ENCODE measurements at regions not wholly inside any gene's neighbourhood (a gene's known extent, or its start where the extent isn't known, plus 50 kb on each side); places are given as distances from the start of the nearest gene placed in this dataset.
"Not testable (repeated sequence)": the region's sequence is repeated elsewhere in the genome, so short reads cannot be mapped to it uniquely, and the experiment has no call there.

DNA sequence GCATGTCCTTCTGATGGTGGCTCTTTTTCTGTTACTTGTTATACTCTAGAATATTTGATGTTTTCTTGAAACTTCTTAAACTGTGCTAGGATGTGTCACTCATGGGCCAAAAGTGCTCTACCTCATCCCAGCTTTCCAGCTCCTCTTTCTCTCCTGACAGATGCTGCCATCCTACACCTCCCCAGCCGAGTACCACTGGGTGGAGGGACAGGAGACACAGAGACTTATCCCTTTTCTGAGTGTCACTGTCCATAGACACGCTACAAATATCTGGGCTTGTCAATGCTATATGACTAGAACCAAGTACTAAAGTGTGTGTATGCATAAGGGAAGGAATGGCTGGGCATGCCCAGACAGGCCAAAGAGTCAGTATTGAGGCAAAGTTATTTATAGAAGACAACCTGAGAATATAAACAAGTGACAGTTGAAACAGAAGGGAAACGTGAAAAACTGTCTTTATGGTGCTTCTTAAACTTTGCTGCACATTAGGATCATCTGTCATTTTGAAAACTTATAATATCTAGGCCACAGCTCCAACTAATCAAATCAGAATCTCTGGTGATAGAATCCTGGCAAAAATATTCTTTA lies 188.0 kb downstream of the CARTPT start:
- no peak for DNase-seq (ENCODE audit: low spot score)

DNA sequence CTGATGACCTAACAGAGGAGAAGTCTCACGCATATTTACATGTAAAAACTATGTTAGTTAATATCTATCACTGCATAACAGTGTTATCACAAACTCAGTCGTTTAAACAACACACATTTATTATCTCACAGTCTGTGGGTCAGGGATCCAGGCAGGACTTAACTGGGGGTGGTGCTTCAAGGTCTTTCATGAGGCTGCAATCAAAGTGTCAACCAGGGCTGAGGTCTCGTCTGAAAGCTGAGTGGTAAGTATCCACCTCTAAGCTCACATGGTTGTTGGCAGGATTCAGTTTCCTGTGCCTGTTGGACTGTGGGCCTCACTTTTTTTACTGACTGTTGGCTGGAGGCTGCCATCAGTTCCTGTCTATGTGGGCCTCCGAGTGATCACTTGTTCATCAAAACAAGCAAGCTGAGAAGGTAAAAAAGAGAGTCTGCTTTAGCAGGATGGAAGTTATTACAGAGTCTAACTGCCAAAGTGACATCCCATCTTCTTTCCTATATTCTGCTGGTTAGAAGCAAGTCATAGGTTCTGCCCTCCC lies 188.6 kb downstream of the CARTPT start:
- DNase-seq (ENCODE audit: low spot score) = no peak

DNA sequence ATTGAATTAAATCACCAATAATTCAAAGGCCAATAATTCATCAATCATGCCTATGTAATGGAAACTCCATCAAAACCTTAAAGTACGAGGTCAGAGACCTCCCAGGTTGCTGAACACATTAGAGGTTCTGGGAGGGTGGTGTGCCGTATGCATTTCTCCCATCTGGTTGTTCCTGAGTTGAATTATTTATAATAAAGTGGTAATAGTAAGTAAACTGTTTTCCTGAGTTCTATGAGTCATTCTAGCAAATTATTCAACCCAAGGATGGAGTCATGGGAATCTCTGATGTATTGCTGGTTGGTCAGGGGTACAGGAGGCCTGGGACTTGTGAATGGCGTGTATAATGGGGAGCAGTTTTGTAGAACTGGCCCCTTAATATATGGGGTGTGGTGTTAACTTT lies 191.7 kb downstream of the CARTPT start:
- DNase-seq (ENCODE audit: low spot score) = no peak

DNA sequence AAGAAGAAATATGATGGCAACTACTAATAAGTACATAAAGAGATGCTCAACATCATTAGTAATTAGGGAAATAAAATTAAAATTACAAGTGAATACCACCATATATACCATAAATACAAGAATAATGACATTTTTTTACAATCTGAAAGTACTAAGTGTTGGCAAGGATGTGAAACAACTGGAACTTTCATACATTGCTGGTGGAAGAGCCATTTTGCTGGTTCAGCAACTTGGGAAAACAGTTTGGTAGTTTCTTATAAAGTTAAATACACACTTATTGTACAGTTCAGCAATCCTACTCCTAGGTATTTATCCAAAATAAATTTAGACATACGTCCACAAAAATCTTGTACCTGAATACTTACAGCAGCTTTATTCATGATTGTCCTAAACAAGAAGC lies 192.9 kb downstream of the CARTPT start:
- no peak for DNase-seq (ENCODE audit: low spot score)

DNA sequence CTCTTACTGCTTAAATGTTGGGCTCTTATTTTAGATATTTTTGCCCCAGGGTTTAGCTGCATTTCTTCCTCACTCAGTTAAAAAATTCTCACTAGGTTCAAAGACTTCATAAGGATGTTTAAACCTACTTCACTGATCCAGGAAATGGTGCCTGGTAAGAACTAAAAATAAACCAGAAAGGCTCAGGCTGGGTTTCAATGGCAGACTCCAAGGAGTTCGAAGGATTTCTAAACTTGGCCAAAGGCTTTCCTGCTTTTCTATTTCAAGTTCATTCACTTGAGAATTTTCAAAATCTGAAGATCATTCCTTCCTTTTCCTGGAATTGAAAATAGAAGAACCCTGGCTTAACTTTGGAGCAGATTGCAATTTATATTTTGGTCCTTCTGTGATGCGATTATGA lies 193.0 kb upstream of the MAP1B start:
- DNase-seq (ENCODE audit: low spot score) = no peak

DNA sequence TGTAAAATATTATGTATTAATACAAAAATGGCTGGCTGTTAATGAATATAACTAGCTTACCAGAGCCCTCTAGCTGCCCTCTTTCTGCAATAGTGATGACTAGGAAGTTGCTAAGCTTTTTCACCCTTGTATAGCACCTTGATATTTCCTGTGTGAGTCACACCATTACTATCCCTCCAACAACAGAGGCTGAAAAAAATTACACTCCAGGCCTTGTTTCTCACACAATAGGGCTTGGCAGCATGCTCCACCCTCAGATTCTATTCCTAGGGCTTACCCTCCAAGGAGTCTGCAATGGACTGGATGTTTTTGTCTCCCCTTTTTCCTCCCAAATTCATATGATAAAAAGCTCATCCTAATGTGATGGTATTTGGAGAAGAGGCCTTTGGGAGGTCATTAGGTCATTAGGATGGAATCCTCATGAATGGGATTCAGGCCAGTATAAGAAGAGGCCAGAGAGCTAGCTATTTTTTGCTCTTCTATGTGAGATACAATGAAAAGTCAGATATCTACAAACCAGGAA lies 184.6 kb upstream of the MAP1B start:
- no peak for DNase-seq (ENCODE audit: low spot score)

DNA sequence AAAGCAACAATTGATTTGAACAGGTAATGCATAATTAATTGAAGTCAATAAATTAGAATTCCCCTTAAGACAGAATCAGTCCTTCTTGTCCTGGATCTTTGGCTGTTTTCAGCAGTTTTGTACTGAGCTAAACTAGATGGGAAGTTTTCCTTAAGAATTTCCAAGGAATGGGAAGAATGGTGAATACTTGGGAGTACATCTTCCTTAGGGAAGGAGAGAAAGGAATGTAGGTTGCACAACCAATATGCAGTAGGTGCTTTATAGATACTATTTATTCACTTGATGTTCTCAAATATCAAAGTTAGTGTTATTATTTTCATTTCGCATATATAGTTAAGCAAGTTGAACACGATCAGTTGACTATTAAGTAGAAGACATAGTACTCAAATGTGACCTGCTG lies 183.5 kb upstream of the MAP1B start:
- DNase-seq (ENCODE audit: low spot score) = no peak

DNA sequence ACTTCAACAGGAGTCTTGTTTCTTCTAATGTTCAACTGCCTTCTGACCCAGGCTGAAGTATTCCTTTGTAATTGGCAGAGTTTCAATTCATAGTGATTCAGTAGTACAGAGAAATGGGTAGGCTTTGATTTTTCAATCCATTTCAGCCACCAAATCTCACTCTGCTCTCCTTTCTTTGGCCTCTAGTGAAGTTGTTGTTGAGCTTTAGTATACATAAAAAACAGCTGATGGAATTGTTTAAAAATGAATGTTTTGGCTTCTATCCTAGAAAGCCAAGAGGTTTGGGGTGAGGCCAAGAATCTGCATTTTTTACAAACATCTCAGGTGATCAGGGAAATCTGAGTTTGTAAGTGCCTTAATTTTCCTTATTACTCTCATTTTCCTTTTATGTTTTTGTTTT lies 182.9 kb upstream of the MAP1B start:
- DNase-seq (ENCODE audit: low spot score) = no peak

DNA sequence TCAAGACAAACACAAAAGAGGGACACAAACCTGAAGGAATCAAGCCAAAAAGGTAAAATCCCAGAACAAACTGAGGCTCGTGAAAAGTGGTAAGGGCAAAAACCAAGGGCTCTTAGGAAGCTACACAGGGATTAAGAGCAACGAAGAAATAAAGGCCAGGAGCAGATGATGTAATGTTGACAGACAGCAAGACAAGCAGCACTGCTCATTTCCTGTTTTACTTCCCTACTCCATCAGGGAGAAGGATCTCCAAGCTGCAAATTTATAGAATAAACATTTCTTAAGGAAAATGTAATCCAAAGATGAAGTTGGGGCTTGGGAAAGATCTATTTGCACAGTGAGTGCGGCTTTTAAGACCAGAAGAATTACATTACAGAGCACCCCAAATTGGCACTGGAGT lies 182.3 kb upstream of the MAP1B start:
- no peak for DNase-seq (ENCODE audit: low spot score)

DNA sequence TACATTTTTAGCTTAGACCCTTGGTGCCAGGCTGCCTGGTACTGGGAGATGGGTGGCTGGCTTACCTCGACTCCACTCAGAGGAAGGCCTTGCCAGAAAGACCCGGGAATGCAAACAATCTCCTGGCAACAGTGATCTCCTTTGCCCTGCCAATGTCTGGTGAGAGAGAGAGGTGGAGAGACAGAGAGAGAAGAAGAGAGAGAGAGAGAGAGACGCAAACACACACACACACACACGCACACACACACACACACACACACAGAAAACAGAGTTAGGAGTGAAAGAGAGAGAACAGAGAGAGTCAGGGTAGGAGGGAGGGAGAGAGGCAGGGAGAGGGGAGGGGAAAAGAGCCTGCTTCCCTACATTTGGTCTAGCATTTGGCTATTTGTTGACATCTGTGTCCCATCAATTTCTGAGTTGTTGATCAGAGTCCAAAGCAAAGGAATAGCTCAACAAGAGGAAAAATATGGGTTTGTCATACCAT lies 181.6 kb upstream of the MAP1B start:
- no peak for DNase-seq (ENCODE audit: low spot score)

DNA sequence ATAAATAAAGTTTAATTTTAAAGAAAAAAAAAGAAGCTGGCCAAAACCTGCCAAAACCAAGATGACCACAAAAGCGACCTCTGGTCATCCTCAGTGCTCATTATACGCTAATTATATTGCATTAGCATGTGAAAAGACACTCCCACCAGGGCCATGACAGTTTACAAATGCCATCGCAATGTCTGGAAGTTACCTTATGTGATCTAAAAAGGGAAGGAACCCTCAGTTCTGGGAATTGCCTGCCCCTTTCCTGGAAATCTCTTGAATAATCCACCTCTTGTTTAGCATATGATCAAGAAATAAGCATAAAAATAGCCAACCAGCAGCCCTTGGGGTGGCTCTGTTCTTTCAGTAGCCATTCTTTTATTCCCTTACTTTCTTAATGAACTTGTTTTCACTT lies 178.3 kb upstream of the MAP1B start:
- DNase-seq (ENCODE audit: low spot score) = no peak

DNA sequence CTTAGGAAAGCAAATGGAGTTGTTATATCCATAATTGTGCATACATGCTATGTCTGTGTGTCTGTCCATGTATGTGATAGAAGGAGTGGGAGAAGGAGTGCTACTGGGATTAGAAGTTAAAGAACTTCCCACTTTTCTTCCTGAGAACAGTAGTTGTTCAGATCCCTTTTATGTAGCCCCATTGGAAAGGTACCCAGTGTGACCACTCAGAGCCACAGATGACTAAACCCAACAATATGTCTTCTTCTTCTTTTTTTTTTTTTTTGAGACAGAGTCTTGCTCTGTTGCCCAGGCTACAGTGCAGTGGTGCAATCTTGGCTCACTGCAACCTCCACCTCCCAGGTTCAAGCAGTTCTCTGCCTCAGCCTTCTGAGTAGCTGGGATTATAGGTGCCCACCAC lies 176.7 kb upstream of the MAP1B start:
- DNase-seq (ENCODE audit: low spot score) = not testable (repeated sequence)

DNA sequence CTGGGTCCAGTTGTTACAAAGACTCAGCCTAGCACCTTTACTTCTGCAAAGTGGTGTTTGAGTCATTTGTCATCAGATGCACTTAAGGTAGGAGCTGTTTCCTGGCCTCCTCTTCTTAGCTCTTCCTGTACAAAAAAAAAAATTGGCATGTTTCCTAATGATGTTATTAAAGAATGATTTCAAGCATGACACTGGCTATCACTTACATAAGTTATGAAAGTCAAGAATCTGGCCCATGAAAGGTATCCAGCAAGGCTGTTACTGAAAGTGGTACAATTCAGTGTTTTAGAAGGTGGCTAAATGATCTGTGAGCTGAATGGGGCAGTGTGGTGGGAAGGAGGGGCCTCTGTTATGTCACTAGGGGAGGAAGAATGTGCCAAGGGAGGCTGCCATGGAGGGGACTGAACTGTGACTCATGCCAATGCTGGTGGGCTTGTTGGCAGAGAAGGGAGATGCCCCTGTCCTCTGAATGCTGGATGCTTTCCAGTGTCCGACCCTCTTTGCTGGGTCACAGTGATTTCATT lies 175.1 kb upstream of the MAP1B start:
- no peak for DNase-seq (ENCODE audit: low spot score)

DNA sequence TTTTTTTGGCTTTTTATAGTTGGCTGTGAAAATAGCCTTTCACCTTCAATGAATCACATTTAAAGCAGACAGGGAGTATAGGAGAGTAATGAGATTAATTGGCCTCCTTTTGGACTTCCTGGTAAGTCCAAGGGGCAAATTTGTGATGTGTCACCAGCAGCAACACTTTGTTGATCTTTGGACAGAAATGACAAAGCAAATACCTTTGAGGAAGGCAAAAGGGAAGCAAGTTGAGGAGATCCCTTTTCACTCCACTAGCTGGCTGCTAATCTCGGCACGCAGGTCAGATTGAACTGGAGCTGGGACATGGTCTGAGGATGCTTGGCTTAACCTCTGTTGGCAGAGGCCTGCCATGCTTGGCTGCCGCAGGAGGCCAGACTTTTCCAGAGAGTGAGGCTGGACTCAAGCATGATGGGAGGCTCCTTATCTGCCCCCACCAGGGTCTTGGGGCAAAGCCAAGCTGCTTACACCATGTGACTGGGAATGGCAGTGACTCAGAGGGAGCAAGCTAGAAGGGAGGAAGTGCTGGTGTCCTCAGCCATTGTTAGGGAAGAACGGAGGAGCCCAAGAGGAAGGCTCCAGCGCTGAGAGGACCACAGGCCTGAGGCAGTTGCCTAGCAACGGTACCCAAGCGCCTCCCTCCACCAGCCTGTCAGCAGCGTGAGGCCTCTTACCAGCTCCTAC lies 174.5 kb upstream of the MAP1B start:
- DNase-seq (ENCODE audit: low spot score) = peak; percentile 7

DNA sequence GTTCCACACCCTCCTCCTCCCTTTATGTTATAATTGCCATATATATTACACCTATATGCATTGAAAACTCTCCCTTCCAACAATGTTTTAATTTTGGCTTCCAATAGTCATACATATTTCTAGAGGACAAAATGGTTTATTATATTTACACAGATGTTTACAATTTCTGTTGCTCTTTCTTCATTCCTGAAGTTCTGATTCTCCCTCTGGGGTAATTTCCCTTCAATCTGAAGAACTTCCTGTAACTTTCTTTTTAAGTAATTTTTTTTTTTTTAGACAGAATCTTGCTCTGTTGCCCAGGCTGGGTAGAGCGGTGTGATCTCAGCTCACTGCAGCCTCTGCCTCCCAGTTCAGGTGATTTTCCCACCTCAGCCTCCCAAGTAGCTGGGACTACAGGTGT lies 173.0 kb upstream of the MAP1B start:
- no peak for DNase-seq (ENCODE audit: low spot score)

DNA sequence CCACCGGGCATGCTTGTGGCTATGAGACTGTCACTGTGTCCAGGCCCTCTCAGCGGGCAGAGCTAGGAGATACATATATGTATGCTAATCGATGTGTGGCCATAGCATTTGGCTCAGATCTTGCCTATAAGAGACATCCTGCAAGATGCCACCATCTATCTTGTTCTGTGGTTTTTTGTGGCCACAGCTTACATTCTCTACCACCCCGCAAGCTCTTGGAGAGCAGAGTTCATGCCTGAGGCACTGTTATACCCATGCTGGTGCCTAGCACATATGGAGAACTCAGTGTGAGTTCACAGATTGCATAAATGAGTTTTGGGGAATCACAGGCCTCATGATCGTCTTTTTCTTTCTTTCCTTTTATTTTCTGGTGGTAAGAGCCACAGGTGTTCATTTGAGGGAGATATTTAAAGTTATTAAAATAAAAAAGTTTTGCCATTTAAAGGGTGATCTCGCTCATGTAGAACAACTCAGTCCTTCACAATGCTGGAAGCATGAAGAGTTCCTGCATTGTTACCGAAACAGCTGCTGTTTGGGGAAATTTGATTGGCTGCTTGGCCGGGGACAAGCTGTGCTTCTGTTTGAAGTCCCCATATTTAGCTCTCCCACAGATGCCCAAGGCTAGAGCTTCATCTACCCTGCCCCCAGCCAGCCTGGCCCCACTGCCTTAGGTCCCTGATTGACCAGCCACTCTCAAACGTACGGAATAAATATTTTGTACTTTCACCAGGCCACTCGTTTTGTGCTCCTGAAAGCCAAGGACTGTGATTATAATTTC lies 169.2 kb upstream of the MAP1B start:
- DNase-seq (ENCODE audit: low spot score) = no peak

DNA sequence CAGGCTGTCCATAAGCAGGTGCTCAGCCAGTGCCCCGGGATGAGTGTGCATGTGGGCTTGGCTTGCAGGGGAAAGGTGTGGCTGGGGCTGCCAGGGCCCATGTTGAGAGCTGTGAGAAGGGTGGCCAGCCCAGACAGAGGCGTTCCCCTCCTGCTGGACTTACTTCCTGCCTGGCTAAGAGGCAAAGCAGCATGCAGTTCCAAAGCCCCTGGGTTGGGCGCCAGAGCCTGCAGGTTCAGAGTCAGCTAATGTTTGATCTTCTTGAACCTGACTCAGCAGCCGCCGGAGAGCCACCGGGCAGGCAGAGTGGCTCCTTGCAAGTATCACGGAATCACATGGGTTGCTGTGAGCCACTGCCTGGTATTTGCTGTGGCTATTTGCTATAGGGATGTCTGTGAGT lies 168.4 kb upstream of the MAP1B start:
- DNase-seq (ENCODE audit: low spot score) = no peak

DNA sequence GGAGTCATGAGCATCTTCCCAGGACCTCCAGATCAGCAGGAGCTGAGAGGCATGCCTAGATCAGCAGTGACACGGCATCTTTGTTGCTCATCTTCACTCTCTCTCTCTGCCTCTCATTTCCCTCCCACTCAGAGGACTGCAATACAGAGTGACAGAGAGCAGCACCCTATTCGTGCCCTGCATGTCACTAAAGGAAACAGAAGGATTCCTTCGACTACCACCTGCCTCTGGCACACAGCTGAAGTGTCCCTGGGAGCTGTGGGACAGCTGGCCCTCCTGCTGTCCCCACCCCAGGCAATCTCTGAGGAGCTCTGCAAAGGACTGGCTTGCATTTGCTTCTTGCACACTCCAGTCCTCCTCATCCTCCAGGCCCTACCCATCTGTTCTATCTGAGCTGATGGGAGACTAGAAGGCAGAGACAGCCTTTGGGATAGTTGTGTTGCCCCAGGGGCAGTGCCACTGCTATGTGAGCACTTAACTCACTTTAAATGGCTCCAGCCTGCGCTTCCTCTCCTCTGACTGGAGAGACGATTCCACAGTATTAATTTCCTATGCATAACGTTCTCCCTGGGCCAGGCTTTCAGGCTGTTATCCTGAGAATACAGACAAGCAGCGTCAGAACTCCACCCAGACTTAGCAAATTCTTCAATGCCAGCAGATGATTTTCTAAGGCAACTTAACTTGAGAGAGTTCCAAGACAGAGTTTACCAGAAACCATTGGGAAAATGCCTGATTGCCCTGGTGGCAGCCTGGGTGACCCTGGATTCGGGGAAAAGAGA lies 167.6 kb upstream of the MAP1B start:
- no peak for DNase-seq (ENCODE audit: low spot score)

DNA sequence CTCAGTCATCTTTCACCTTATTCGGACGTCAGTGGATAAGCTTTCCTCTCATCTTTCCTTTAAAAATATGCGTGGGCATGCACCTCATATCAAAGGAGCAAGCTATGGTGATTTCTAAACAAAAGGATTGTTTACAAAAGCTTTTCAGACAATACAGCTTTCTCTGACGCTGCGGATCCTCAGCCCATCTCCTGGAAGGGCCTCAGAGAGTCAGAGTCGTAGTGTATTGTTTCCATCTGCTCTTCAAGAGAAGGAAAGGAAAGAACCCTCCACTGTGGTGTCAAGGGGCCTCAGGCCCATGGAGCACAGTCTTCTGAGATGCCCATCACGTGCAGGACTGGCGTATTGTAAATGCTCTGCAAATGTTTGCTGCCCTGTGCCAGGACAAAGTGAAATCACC lies 163.4 kb upstream of the MAP1B start:
- no peak for DNase-seq (ENCODE audit: low spot score)

DNA sequence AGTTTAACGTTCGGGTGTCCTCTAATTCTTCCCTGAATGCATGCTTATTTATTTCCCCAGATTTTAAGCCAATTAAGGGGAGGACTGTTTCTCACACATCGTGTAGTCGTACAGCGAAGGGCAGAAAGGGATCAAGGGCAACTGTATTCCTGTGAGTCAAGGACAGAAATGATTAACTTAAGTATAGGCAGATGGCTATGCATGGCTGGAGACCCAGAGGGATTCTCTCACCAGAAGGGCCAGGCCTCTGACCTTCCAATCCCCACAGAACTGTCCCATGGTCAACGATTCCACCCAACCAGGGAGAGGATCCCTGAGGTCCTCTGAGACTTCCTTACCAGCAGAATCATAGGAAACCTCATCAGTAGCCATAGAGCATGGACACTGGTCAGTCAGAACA lies 161.8 kb upstream of the MAP1B start:
- DNase-seq (ENCODE audit: low spot score) = no peak

DNA sequence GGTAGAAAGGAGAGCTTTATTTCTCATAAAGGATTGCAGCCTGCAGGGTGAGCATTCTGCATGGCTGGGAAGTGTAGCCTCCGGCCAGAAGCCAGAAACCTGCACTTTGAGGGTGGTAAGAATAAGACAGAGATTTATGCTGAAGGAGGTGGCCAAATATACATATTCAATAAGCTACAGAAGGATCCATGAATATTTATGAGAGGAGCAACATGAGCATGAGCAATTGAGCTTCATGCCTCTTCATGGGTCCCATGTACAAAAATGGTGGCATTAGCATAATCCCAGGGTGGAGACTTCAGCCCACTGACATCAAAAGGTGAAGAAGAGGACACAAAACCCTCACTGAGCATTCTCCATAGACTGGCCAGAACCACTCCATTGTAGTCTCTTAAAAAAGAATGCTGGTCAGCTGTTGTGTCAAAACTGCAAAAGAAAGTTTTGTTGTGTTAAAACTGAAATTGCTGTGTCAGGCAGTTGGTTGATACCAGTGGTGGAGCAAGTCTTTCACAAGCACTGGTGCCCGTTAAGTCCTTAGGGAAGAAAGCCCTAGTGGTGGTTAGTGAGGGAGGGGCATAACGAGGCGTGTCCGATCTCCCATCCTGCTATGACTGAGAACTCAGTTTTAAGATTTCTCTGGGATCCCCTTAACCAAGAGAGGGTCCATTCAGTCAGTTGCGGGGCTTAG lies 160.8 kb upstream of the MAP1B start:
- no peak for DNase-seq (ENCODE audit: low spot score)
